Activated naive CD4-positive, alpha-beta T cell treated with anti-CD3 and anti-CD28 coated beads for 36 hours (primary cell): ENCODE measurements at regions not wholly inside any gene's neighbourhood (a gene's known extent, or its start where the extent isn't known, plus 50 kb on each side); places are given as distances from the start of the nearest gene placed in this dataset.

Source experiments
- CTCF ChIA-PET: fragments of 350-600 bp; sonication (Branson Sonifier 250); formaldehyde crosslinking; loops from one replicate; lab custom pipeline; 2021; ENCODE audit warnings: antibody characterized with exemption; lab: Charles Lee
- DNase-seq: peaks from one replicate; pipeline ENCODE4 v3.0.0-alpha.2; 2020
- H3K27ac Mint-ChIP-seq: one replicate; pipeline ENCODE4 v1.8.0; 2021; ENCODE audit warnings: mild to moderate bottlenecking, mixed read lengths
- H3K27me3 Mint-ChIP-seq: one replicate; pipeline ENCODE4 v1.8.0; 2021; ENCODE audit warnings: low read depth, mixed read lengths
- H3K36me3 Mint-ChIP-seq: one replicate; pipeline ENCODE4 v1.8.0; 2021; ENCODE audit warnings: low read depth, mixed read lengths
- H3K4me1 Mint-ChIP-seq: one replicate; pipeline ENCODE4 v1.8.0; 2021; ENCODE audit warnings: low read depth, mixed read lengths
- H3K4me3 Mint-ChIP-seq: one replicate; pipeline ENCODE4 v1.8.0; 2021; ENCODE audit warnings: mild to moderate bottlenecking, moderate library complexity, mixed read lengths
- H3K9me3 Mint-ChIP-seq: one replicate; pipeline ENCODE4 v1.8.0; 2021; ENCODE audit warnings: mixed read lengths
- intact Hi-C: fragments of 100-400 bp; cut with micrococcal nuclease; formaldehyde crosslinking; loops from one replicate; pipeline ENCODE4 v1.15.1; 2023

DNA sequence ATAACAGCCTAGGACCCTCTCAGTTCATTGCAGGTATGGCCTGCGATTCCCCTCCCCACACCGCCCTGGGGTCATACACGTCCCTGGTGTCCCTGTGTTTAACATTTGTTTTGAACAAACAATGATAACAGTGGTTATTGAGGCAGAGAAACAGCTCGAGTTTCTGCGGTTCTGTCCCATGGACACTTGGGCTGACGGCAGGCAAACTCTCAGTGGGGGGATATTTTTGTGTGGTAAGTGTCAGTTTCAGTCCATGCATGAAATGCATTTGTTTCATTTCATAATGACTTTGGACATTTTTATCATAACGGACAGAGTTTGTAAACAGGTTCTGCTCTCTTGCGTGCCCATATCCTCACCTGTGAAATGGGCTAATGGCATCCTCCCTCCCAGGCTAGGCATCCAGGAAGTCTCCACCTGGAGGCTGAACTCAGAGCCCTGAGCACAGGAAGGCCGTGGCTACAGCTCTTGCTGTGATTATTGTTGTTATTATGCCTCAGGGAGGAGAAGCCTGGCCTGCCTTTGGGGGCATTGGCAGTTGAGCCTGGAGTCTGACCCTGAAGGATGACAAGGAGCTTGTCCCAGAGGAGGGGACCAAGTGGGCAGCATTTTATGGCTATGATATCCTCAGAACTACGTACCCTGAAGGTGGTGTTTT lies 190.9 kb downstream of the GADD45G start:
- H3K27me3 Mint-ChIP-seq, result no peaks in the 10 kb centered on the region
- H3K9me3 Mint-ChIP-seq, result no peaks in the 10 kb centered on the region
- intact Hi-C loops, result no loop called here
- H3K36me3 Mint-ChIP-seq, result no peaks in the 10 kb centered on the region
- no peak for DNase-seq
- H3K4me1 Mint-ChIP-seq, result no peaks in the 10 kb centered on the region
- no peak overlapping the region for H3K4me3 Mint-ChIP-seq
- H3K27ac Mint-ChIP-seq, result no peak overlapping the region
- CTCF ChIA-PET, result no interaction called here

DNA sequence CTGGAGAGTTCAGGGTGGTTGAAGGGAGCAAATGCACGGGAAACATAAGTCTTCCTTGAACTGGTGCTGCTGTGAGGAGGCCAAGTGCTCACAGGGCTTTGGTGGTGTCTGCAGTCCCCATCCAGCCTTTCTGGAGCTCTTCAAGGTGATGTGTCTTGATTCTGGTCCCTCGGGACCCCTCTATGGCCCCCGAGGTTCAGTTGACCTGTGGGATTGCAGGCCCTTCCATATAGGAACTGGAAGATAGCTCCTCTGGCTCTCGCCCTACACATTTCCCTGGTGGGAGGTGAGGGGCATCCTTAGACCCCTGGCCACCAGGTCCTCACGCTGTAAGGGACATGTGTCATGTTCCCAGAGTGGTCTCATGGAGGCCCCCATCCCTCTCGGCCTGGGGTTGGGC lies 191.8 kb downstream of the GADD45G start:
- Mint-ChIP-seq H3K4me1 (no peaks in the 10 kb centered on the region), H3K4me3 (no peak overlapping the region), H3K36me3 (no peaks in the 10 kb centered on the region), H3K27me3 (no peaks in the 10 kb centered on the region), H3K27ac (no peak overlapping the region), H3K9me3 (no peaks in the 10 kb centered on the region)
- DNase-seq, result no peak
- CTCF ChIA-PET, result interaction anchor here (0.5 kb wide), 1 partner anchor 10 kb away, joined by 3 read pairs; no protein-coding TSS in a partner anchor
- intact Hi-C loops, result no loop called here

DNA sequence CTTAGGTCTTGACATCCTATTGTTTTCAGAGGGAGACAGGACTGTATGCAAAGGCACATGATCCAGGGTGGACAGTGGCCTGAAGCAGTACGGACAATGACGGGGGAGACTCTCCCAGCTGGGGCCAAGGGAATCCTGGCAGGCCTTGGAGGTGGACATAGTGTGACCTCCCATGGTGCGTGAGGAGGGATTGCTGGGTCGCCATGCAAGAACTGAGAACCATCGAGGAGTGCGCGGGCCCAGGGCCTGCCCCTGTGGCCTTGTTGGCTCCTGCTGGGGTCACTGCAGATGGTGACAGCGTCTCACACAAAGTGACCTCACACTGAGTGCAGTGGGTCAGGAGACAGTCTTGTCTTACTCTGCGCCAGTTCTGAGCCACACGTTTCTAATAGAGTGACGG lies 192.4 kb downstream of the GADD45G start:
- CTCF ChIA-PET, result interaction anchor here (1.2 kb wide), 1 partner anchor 10 kb away, joined by 4 read pairs; no protein-coding TSS in a partner anchor
- Mint-ChIP-seq H3K27me3 (no peaks in the 10 kb centered on the region), H3K9me3 (no peaks in the 10 kb centered on the region), H3K4me3 (no peak overlapping the region), H3K27ac (no peak overlapping the region), H3K36me3 (no peaks in the 10 kb centered on the region), H3K4me1 (no peaks in the 10 kb centered on the region)
- intact Hi-C loops, result no loop called here
- DNase-seq, result no peak

DNA sequence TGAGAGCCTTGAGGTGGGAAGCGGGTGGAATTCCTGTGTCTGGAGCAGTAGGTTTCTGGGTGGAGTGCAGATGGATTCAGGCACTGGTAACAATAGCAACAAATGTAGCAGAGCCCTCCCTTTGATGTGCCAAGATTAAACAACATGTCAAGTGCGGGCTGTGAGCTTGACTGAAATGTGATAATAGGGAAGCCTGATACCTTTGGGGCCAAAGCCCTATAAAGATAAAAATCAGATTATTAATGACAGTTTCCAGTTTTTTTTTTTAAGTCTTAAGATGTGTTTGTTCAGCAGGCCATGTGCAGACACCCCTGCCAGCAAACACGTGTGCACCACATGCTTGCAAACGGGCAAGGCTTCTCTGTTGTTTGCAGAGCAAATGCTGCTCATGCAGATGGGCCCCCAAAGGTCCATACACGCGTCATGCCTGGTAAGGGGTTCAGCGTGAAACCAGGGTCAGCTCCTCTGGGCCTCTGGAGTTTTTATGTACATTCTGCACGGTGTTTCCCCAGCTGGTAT lies 193.2 kb downstream of the GADD45G start:
- H3K4me3 Mint-ChIP-seq, result no peak overlapping the region
- DNase-seq, result no peak
- no peaks in the 10 kb centered on the region for H3K4me1 Mint-ChIP-seq
- intact Hi-C loops, result no loop called here
- H3K27me3 Mint-ChIP-seq, result no peaks in the 10 kb centered on the region
- CTCF ChIA-PET, result interaction anchor here (0.8 to 1.2 kb wide), 2 partner anchors 11 to 194 kb away, joined by 3 to 4 read pairs; no protein-coding TSS in a partner anchor
- no peak overlapping the region for H3K27ac Mint-ChIP-seq
- H3K36me3 Mint-ChIP-seq, result no peaks in the 10 kb centered on the region
- H3K9me3 Mint-ChIP-seq, result no peaks in the 10 kb centered on the region

DNA sequence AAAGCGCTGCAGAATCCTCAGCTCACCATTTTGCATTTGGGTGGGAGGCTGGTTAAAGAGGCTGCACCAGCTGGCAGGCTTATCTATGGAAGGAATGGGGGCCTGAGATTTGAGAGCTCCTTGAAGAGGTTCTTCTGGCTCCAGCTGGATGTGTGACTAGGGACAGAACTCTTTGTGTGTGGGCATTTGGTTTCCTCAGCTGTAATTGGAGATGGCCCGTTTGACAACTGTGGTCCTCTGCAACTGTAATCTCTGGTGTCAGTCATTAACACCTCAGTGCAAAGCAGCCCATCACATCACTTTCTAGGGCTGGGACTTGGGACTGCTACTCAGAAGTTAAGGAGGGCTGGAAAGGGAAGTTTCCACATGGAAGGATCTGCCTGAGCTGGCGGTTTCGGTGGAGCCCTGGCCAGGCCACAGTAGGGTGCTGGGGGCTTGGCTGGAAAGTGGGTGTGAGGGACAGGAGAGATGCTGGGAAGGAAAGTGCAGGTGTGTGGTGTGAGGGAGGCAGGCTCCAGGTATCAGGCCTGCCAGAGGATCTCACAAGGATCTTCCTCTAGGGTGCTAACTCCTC lies 193.8 kb downstream of the GADD45G start:
- Mint-ChIP-seq H3K36me3 (no peaks in the 10 kb centered on the region), H3K27me3 (no peaks in the 10 kb centered on the region), H3K4me3 (no peak overlapping the region), H3K4me1 (no peaks in the 10 kb centered on the region), H3K9me3 (no peaks in the 10 kb centered on the region), H3K27ac (no peak overlapping the region)
- intact Hi-C loops, result no loop called here
- CTCF ChIA-PET, result interaction anchor here (0.8 to 1.2 kb wide), 2 partner anchors 12 to 195 kb away, joined by 3 to 4 read pairs; no protein-coding TSS in a partner anchor
- no peak for DNase-seq

DNA sequence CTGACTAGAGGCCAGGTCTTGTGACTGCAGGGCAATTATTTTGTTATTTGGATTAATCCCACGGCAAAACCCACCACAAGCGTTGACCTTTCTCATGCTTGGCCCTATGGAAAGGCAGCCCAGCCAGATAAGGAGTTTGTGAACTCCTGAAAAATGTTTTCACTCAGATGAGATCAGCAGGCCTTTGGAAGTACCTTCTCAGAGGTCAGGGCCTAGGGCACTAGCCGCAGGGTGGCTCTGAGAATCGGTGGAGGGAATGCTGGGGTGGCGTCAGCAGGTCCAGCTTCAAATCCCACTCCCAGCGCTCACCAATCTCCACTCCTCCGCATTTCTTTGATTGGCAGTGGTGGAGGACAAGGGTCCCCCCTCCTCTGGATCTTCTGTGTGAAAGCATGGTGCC lies 194.4 kb downstream of the GADD45G start:
- no peaks in the 10 kb centered on the region for H3K4me1 Mint-ChIP-seq
- H3K36me3 Mint-ChIP-seq, result no peaks in the 10 kb centered on the region
- DNase-seq, result no peak
- H3K4me3 Mint-ChIP-seq, result no peak overlapping the region
- intact Hi-C loops, result no loop called here
- no peaks in the 10 kb centered on the region for H3K27me3 Mint-ChIP-seq
- H3K27ac Mint-ChIP-seq, result no peak overlapping the region
- CTCF ChIA-PET, result no interaction called here
- no peaks in the 10 kb centered on the region for H3K9me3 Mint-ChIP-seq

DNA sequence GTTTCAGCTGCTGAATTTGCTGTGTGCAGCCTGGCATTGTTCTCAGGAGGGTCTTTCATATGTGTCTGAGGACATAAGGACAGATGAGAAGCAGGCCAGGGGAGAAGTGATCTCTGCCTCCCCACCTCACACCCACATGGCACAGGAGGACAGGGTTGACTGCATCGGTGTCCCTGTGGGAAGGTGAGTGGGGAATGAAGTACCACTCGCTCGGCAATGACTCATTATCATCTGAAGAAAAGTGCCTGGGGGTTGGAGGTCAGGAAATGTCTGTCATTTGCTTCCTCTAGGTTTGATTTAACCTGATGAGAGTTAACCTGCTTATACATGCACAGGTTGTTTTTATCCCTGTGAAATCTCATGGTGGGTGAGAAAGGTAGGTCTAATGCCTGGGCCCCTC lies 195.0 kb downstream of the GADD45G start:
- no peak for DNase-seq
- no peaks in the 10 kb centered on the region for H3K27me3 Mint-ChIP-seq
- no peaks in the 10 kb centered on the region for H3K9me3 Mint-ChIP-seq
- H3K36me3 Mint-ChIP-seq, result no peaks in the 10 kb centered on the region
- peaks cover 4% of the 10 kb centered on the region for H3K4me1 Mint-ChIP-seq
- no peak overlapping the region for H3K4me3 Mint-ChIP-seq
- H3K27ac Mint-ChIP-seq, result no peak overlapping the region
- intact Hi-C loops, result loop anchor here (5.0 kb wide), 1 partner anchor 197 kb away; no protein-coding TSS in a partner anchor
- CTCF ChIA-PET, result no interaction called here

DNA sequence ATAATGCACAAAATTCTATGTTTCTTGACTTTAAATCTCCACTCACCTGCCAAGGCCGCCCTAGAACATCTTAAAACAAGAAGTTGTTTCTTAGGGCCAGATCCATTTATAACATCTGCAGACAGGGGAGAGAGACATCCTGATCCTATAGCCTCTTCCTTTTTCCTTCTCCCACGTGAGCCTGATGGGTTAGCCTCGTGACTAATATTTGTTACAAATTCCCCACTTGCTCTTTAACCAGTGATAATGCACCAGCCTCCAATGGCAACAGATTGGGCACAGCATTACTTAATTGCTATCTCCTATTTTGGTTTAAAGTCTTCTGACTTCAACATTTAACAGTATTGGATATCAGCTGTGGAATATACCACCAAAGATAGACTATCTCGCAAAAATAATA lies 196.5 kb downstream of the GADD45G start:
- Mint-ChIP-seq H3K4me3 (no peak overlapping the region), H3K27me3 (no peaks in the 10 kb centered on the region), H3K4me1 (peaks cover 6% of the 10 kb centered on the region), H3K27ac (no peak overlapping the region), H3K9me3 (no peaks in the 10 kb centered on the region), H3K36me3 (no peaks in the 10 kb centered on the region)
- CTCF ChIA-PET, result no interaction called here
- intact Hi-C loops, result loop anchor here (5.0 kb wide), 1 partner anchor 199 kb away; no protein-coding TSS in a partner anchor
- no peak for DNase-seq

DNA sequence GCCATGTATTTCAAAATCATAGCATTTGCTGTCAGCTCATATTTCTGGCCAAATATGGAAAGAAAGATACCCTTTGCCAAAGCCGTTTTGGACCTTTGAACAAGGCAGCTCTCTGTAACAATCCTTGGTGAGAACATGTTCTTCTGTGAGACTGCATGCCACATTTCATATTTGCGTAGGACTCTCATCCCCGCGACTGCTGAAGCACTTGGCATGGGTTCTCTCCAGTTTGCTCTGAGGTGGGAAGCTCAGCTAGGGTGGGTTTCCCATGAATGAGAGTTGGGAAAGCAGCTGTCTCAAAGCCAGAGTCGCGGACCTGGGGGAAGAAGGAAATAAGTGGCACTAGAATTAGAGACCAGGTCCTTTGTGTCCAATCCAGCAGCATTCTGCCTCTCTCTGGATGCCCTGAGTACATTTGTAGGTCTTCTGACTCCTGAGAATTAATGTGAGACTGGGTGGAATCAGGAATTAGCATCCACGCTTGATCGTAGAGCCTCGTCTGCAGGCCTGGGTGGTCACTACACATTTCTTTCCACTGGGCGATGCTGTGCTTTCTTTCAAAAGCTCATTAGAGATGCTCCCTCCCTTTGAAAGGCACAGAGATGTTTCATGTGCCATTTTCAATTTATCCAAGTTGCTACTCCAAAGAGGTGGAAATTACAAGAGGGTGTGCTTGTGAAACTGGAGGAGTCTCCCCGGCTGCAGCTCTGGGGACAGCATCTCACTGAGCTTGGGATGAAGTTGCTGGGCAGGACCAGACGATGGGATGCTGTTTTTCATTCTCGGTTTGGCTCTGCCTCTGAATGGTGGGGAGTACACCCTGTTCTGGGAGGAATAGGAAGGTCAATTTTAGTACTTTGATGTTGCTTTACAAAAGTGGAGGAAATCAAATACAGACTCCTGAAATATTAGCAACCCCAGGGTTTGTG lies 197.2 kb downstream of the GADD45G start:
- no peak overlapping the region for H3K4me3 Mint-ChIP-seq
- H3K27ac Mint-ChIP-seq, result no peak overlapping the region
- H3K4me1 Mint-ChIP-seq, result peaks cover 6% of the 10 kb centered on the region
- intact Hi-C loops, result loop anchor here (5.0 kb wide), 1 partner anchor 200 kb away; no protein-coding TSS in a partner anchor
- CTCF ChIA-PET, result no interaction called here
- no peak for DNase-seq
- H3K9me3 Mint-ChIP-seq, result no peaks in the 10 kb centered on the region
- H3K27me3 Mint-ChIP-seq, result no peaks in the 10 kb centered on the region
- H3K36me3 Mint-ChIP-seq, result no peaks in the 10 kb centered on the region

DNA sequence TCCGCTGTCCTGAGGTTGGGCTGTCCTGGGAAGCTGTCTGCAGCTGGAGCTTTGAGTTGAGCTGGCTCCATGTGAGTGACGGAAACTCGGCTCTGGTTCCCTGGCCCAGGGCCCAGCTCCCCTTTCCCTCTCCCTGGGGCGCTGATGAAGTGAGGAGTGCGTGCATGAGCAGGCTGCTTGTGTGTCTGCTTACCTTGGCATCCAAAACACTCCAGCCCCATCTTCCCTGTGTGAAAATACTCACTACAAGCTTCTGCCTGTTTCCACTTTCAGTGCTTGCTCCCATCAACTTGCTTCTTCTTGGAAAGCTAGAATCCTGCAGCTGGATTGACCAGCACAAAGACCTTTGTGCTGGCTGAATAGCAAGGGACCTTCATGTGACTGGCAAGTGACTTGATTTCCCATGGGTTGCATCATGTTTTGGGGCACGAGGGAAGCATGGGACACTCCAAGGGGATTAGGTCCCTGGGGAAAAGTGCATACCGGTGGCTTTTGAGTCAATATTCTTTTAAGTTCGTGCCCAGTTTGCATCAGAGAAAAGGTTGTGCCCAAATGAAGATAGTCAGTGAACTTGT lies 198.1 kb downstream of the GADD45G start:
- CTCF ChIA-PET, result no interaction called here
- Mint-ChIP-seq H3K27ac (no peak overlapping the region), H3K36me3 (no peaks in the 10 kb centered on the region), H3K9me3 (no peaks in the 10 kb centered on the region), H3K27me3 (no peaks in the 10 kb centered on the region), H3K4me3 (no peak overlapping the region), H3K4me1 (peaks cover 6% of the 10 kb centered on the region)
- no peak for DNase-seq
- intact Hi-C loops, result loop anchor here (5.0 kb wide), 1 partner anchor 201 kb away; no protein-coding TSS in a partner anchor

DNA sequence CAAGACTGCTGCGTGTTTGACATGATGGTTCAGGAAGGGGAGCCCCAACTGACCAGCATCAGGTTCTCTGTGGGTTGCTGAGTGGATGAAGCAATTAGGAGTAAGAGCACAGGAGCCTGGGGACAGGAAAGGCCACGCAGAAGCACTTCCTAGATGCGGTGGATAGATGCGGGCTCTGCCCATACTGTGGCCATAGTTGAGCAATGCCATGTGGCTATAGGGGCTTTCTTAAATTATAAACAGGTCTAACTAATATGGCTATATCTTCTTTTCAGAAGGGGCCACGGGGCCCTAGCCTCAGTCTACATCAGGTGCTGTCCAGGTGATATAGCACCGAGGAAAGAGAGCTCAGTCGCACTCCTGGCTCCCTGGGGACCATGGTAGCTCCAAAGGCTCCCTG lies 198.6 kb downstream of the GADD45G start:
- Mint-ChIP-seq H3K36me3 (no peaks in the 10 kb centered on the region), H3K4me3 (no peak overlapping the region), H3K9me3 (no peaks in the 10 kb centered on the region), H3K27me3 (no peaks in the 10 kb centered on the region), H3K4me1 (peaks cover 6% of the 10 kb centered on the region), H3K27ac (no peak overlapping the region)
- DNase-seq, result no peak
- CTCF ChIA-PET, result no interaction called here
- intact Hi-C loops, result loop anchor here (5.0 kb wide), 1 partner anchor 201 kb away; no protein-coding TSS in a partner anchor
